ENCODE measurements at regions not wholly inside any gene's neighbourhood (a gene's known extent, or its start where the extent isn't known, plus 50 kb on each side); places are given as distances from the start of the nearest gene placed in this dataset.

DNA sequence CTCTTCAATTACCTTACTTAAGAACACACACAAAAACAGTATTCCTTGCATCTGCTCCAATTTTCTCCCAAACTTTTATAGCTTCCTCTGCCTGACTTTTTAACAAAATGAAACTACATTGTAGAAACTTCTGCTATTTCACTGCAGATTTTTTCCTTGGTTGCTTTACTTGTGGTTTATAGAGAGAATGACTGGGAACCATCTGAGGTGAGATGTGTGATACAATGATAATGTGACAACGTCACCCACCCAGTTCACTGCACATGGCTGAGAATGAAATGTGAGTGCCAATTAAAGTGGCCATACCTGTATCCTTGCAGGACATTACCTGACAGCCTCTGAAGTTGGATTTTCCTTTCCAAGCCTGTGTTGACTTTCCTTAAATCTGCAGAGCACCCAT is 258.4 kb downstream of the CD83 start:
- Histone ChIP-seq H4K20me1 (ENCODE audit: low read depth, low read length) (no peaks in the 10 kb centered on the region), H3K36me3 (ENCODE audit: low read length) (no peaks in the 10 kb centered on the region), H2AFZ (ENCODE audit: low read depth, low read length, severe bottlenecking) (no peak overlapping the region), H3K4me3 (ENCODE audit: insufficient read depth, low read length, poor library complexity, severe bottlenecking) (no peak overlapping the region), H3K27ac (ENCODE audit: low read depth, low read length) (no peak overlapping the region), H3K79me2 (ENCODE audit: insufficient read depth, low read length) (no peaks in the 10 kb centered on the region), H3K9me2 (replicated peaks; ENCODE audit: insufficient read depth, low read length) (no peaks in the 10 kb centered on the region), H3F3A (ENCODE audit: insufficient read depth) (no peaks in the 10 kb centered on the region), H3K4me2 (ENCODE audit: low read depth, low read length, poor library complexity, severe bottlenecking) (no peak overlapping the region), H3K9me3 (ENCODE audit: insufficient read depth, low read length) (no peaks in the 10 kb centered on the region), H3K27me3 (ENCODE audit: low read length) (no peaks in the 10 kb centered on the region), H3K9ac (ENCODE audit: low read length) (no peak overlapping the region)
- TF ChIP-seq, protein P1, sequence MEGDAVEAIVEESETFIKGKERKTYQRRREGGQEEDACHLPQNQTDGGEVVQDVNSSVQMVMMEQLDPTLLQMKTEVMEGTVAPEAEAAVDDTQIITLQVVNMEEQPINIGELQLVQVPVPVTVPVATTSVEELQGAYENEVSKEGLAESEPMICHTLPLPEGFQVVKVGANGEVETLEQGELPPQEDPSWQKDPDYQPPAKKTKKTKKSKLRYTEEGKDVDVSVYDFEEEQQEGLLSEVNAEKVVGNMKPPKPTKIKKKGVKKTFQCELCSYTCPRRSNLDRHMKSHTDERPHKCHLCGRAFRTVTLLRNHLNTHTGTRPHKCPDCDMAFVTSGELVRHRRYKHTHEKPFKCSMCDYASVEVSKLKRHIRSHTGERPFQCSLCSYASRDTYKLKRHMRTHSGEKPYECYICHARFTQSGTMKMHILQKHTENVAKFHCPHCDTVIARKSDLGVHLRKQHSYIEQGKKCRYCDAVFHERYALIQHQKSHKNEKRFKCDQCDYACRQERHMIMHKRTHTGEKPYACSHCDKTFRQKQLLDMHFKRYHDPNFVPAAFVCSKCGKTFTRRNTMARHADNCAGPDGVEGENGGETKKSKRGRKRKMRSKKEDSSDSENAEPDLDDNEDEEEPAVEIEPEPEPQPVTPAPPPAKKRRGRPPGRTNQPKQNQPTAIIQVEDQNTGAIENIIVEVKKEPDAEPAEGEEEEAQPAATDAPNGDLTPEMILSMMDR (IDR thresholded peaks at IDR 0.05; ENCODE audit: insufficient read depth, low read length, poor library complexity, severe bottlenecking) = no peak
- no peak for TF ChIP-seq EZH2phosphoT487 (conservative IDR thresholded peaks at IDR 0.05; ENCODE audit: low read length)

DNA sequence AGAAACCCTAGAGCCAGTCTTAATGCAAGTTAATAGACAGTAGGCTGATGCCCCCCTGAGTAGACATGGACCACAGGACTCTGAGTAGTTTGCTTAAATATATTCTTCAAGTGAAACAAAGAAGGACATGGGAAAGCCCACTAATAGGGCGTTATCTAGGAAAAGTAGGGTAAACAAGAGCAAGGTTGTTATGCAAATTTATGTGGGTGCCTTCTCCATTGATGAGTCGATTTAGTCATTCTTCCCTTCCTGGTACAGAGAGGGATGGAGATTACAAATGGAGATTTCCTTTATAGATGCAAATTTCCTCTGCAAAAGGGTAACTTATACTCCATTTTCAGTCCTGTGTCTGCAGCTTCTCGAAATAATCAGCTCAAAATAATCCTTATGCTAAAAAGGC is 262.0 kb downstream of the CD83 start:
- Histone ChIP-seq H3K27ac (ENCODE audit: low read depth, low read length) (no peak overlapping the region), H3K27me3 (ENCODE audit: low read length) (no peaks in the 10 kb centered on the region), H3K4me3 (ENCODE audit: insufficient read depth, low read length, poor library complexity, severe bottlenecking) (no peak overlapping the region)

DNA sequence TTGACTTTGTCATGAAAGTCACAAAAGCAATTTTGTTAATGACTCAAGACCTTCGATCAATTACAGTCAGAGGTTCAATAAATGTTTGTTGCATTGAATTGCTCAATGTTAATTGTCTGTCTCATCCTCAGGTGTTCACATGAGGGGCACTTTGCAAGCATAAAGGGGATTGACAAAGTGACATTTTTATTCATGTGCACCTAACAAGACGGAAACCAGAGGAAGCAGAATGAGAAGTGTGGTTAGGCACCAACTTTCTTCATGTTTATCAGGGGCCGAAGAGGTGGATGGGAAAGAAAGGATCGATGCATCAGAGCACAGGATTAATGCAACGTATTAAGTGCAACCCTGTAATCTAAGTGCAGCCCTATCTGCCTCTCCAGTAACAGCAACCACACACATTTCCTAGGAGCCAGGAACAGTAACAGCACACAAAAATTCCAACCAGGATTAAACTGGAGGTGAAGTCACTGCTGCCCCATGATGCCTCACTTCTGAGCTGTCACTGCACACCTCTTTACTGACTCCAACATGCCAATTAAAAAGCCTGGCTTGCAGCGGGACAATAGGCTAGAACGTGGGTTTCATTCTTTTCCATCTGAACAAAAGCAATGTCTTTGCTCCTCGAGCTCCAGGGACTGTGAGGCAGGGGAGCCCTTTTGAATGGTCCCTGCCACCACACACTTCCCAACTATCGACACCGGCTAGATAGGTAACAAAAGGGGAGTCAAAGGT is 262.7 kb downstream of the CD83 start:
- Histone ChIP-seq H3K27ac (ENCODE audit: low read depth, low read length) (no peak overlapping the region), H3K36me3 (ENCODE audit: low read length) (no peaks in the 10 kb centered on the region), H4K20me1 (ENCODE audit: low read depth, low read length) (no peaks in the 10 kb centered on the region), H3K4me2 (ENCODE audit: low read depth, low read length, poor library complexity, severe bottlenecking) (no peak overlapping the region), H3K4me3 (ENCODE audit: insufficient read depth, low read length, poor library complexity, severe bottlenecking) (no peak overlapping the region), H2AFZ (ENCODE audit: low read depth, low read length, severe bottlenecking) (no peak overlapping the region), H3K9me3 (ENCODE audit: insufficient read depth, low read length) (no peaks in the 10 kb centered on the region), H3K27me3 (ENCODE audit: low read length) (no peaks in the 10 kb centered on the region), H3F3A (ENCODE audit: insufficient read depth) (no peaks in the 10 kb centered on the region), H3K79me2 (ENCODE audit: insufficient read depth, low read length) (no peaks in the 10 kb centered on the region), H3K9me2 (replicated peaks; ENCODE audit: insufficient read depth, low read length) (no peaks in the 10 kb centered on the region), H3K9ac (ENCODE audit: low read length) (no peak overlapping the region)
- TF ChIP-seq, protein P1 (IDR thresholded peaks at IDR 0.05; ENCODE audit: insufficient read depth, low read length, poor library complexity, severe bottlenecking) = no peak
- TF ChIP-seq EZH2phosphoT487 (conservative IDR thresholded peaks at IDR 0.05; ENCODE audit: low read length) = no peak

More for the DNA sequence above, 262.0 kb downstream of the CD83 start:
- no peak overlapping the region for H3K9ac ChIP-seq (ENCODE audit: low read length)
- no peaks in the 10 kb centered on the region for H3K36me3 ChIP-seq (ENCODE audit: low read length)
- no peaks in the 10 kb centered on the region for H3K9me3 ChIP-seq (ENCODE audit: insufficient read depth, low read length)
- no peaks in the 10 kb centered on the region for H3K9me2 ChIP-seq (replicated peaks; ENCODE audit: insufficient read depth, low read length)
- no peak for TF ChIP-seq EZH2phosphoT487 (conservative IDR thresholded peaks at IDR 0.05; ENCODE audit: low read length)
- TF ChIP-seq, protein P1 (IDR thresholded peaks at IDR 0.05; ENCODE audit: insufficient read depth, low read length, poor library complexity, severe bottlenecking) = no peak
- no peaks in the 10 kb centered on the region for H4K20me1 ChIP-seq (ENCODE audit: low read depth, low read length)
- H3K79me2 ChIP-seq (ENCODE audit: insufficient read depth, low read length) = no peaks in the 10 kb centered on the region
- no peak overlapping the region for H3K4me2 ChIP-seq (ENCODE audit: low read depth, low read length, poor library complexity, severe bottlenecking)
- no peak overlapping the region for H2AFZ ChIP-seq (ENCODE audit: low read depth, low read length, severe bottlenecking)
- no peaks in the 10 kb centered on the region for H3F3A ChIP-seq (ENCODE audit: insufficient read depth)
